Upper lobe of left lung (tissue), 4 donors: ENCODE measurements at regions not wholly inside any gene's neighbourhood (a gene's known extent, or its start where the extent isn't known, plus 50 kb on each side); places are given as distances from the start of the nearest gene placed in this dataset.

ENCODE experiments used
- CTCF ChIP-seq, 6 experiments: fragments of 450-650 bp in 4 of 6; fragments of 200-600 bp in 2 of 6; sonication (generic) in 2 of 6; IDR thresholded peaks; one replicate each; pipeline ENCODE4 v1.5.1; 2016 to 2019; ENCODE audit warnings: antibody characterized with exemption in 6 of 6
- EP300 ChIP-seq, 4 donors: sonication (generic); formaldehyde crosslinking; IDR thresholded peaks; one replicate each; pipeline ENCODE4 v1.5.1; 2017; ENCODE audit warnings: antibody characterized with exemption in 4 of 4, control low read depth in 2 of 4
- POLR2A ChIP-seq, 4 donors: fragments of 450-650 bp; IDR thresholded peaks; one replicate each; pipeline ENCODE4 v1.5.1; 2016 to 2017; ENCODE audit warnings: antibody characterized with exemption in 4 of 4, mild to moderate bottlenecking in 2 of 4
- POLR2AphosphoS5 ChIP-seq, 2 donors: sonication (generic); formaldehyde crosslinking; IDR thresholded peaks; one replicate each; pipeline ENCODE4 v1.5.1; 2017; ENCODE audit warnings: antibody characterized with exemption in 2 of 2

- TF ChIP-seq CTCF (IDR thresholded peaks at IDR 0.05), result no peak
- no peak for TF ChIP-seq EP300 (IDR thresholded peaks at IDR 0.05)
- TF ChIP-seq POLR2AphosphoS5 (IDR thresholded peaks at IDR 0.05), result no peak
- no peak for TF ChIP-seq POLR2A (IDR thresholded peaks at IDR 0.05)
These were observed 906.8 kb upstream of the NDST4 start for GRCh38 chr4:116020141-116020722.
